ENCODE measurements at regions not wholly inside any gene's neighbourhood (a gene's known extent, or its start where the extent isn't known, plus 50 kb on each side); places are given as distances from the start of the nearest gene placed in this dataset.
A peak's percentile ranks its signal among the peaks of the same experiment; 100 is the strongest.

DNA sequence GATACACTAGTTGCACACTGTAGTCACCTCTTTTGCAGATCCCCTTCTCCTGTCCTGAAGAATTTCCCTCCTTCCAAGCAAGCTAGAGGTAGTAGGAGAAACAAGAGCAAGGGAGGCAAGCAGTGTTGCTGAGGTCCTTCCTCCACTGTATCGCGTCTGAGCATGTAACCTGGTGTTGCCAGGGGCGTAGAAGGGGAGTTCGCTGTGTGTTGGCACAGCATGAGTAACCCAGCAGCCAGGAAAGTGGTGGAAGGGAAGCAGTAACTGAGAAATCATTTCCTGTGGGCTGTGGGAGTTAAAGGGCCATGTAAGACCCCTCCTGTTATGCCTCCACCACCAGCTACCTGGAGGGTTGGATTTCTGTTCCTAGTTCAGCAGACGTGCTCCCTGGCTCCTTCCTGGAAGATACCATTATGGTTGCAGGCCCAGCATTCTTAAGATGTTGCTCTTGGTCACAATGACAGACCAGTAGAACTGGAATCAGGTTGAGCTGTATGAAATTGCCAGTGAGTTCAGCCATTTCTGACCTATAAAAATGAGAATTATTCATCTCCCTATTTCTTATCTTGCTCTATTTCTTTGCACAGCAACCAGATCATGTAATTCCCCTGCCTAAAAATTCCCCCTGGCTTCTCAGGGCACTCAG, 215.3 kb upstream of the TOPAZ1 start:
- TF ChIP-seq, protein P1, sequence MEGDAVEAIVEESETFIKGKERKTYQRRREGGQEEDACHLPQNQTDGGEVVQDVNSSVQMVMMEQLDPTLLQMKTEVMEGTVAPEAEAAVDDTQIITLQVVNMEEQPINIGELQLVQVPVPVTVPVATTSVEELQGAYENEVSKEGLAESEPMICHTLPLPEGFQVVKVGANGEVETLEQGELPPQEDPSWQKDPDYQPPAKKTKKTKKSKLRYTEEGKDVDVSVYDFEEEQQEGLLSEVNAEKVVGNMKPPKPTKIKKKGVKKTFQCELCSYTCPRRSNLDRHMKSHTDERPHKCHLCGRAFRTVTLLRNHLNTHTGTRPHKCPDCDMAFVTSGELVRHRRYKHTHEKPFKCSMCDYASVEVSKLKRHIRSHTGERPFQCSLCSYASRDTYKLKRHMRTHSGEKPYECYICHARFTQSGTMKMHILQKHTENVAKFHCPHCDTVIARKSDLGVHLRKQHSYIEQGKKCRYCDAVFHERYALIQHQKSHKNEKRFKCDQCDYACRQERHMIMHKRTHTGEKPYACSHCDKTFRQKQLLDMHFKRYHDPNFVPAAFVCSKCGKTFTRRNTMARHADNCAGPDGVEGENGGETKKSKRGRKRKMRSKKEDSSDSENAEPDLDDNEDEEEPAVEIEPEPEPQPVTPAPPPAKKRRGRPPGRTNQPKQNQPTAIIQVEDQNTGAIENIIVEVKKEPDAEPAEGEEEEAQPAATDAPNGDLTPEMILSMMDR (IDR thresholded peaks at IDR 0.05; ENCODE audit: insufficient read depth, low read depth, low read length, missing control alignments), result no peak
- DNase-seq (ENCODE audit: low read depth), result no peak
- no peak overlapping the region for H3K4me3 ChIP-seq (ENCODE audit: low read depth, low read length)

- no peak for DNase-seq (ENCODE audit: low read depth)
- no peak overlapping the region for H3K4me3 ChIP-seq (ENCODE audit: low read depth, low read length)
- TF ChIP-seq, protein P1 (IDR thresholded peaks at IDR 0.05; ENCODE audit: insufficient read depth, low read depth, low read length, missing control alignments), result no peak
Measured at GRCh38 chr3:44029100-44029499, 212.6 kb upstream of the TOPAZ1 start.

DNA sequence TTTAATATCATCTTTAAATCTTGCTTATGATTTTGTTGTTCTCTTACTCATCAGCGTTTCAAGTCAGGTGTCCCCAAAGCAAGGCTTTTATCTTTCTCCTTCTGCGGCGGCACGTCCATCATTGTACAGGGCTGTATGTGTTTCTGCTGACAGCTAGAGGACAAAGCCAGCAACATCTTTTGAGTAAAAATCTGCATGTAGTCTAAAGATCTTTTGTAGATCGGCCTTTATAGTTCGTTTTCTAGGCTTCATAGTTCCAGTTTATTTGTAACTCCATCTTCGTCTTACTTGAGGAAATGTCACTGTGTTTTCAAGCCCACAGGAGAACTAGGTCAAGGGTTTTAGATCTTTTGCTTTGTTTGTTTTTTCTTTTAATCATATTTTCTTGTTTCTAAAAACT, 211.4 kb upstream of the TOPAZ1 start:
- peak overlapping the region; percentile 47 for H3K4me3 ChIP-seq (ENCODE audit: low read depth, low read length)
- TF ChIP-seq, protein P1 (IDR thresholded peaks at IDR 0.05; ENCODE audit: insufficient read depth, low read depth, low read length, missing control alignments), result no peak

DNA sequence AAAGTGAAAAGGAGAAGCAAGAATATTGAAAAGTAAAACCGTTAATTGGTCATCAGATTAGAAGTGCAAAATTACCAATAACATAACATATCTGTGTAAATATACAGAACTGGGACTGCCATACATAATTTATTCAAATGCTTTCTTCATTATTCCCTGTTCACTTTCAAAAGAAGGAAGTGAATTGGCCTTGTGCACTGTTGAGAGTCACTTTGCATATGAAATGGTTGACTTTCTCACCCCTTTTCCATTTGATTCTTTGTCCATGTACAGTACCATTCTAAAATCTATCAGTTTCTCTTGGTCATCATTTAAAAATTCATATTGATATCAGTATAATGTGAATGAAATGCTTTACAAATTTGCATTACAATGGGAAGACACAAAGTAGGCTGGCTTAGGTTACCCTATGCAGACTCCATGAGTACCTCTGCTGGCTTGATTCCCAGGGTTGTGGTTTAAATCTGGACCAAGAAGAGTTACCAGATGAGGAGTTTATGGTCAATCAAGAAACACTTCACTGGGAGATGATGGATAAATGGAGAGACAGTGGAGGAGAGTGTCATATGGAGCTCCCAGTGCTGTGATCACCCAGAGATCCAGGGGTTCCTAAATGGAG, 210.9 kb upstream of the TOPAZ1 start:
- peak; percentile 24 for DNase-seq (ENCODE audit: low read depth)
- TF ChIP-seq, protein P1 (IDR thresholded peaks at IDR 0.05; ENCODE audit: insufficient read depth, low read depth, low read length, missing control alignments), result no peak
- peak overlapping the region; percentile 47 for H3K4me3 ChIP-seq (ENCODE audit: low read depth, low read length)

More for the DNA sequence above, 211.4 kb upstream of the TOPAZ1 start:
- DNase-seq (ENCODE audit: low read depth), result no peak

GRCh38 chr3:44031387-44032380, 210.0 kb upstream of the TOPAZ1 start:
- H3K4me3 ChIP-seq (ENCODE audit: low read depth, low read length), result peak overlapping the region; percentile 47
- TF ChIP-seq, protein P1 (IDR thresholded peaks at IDR 0.05; ENCODE audit: insufficient read depth, low read depth, low read length, missing control alignments), result no peak
- peak; percentile 89 for DNase-seq (ENCODE audit: low read depth)

GRCh38 chr3:44032487-44032886, 209.2 kb upstream of the TOPAZ1 start:
- H3K4me3 ChIP-seq (ENCODE audit: low read depth, low read length), result no peak overlapping the region
- TF ChIP-seq, protein P1 (IDR thresholded peaks at IDR 0.05; ENCODE audit: insufficient read depth, low read depth, low read length, missing control alignments), result no peak
- no peak for DNase-seq (ENCODE audit: low read depth)
